PC-3 (cell line): ENCODE measurements at regions not wholly inside any gene's neighbourhood (a gene's known extent, or its start where the extent isn't known, plus 50 kb on each side); places are given as distances from the start of the nearest gene placed in this dataset.

Experiments
- EZH2 ChIP-seq: fragments of 300-600 bp; sonication (generic); IDR thresholded peaks from one replicate; pipeline ENCODE4 v1.6.1; 2017; ENCODE audit warnings: antibody characterized with exemption, mild to moderate bottlenecking, low read length; ENCODE audit not compliant: unreplicated experiment
- TF ChIP-seq, protein P1 (sequence below): fragments of 300-600 bp; sonication (generic); conservative IDR thresholded peaks from 2 replicates; pipeline ENCODE4 v1.5.1; 2017; ENCODE audit warnings: antibody characterized with exemption, low read depth, mild to moderate bottlenecking, low read length

DNA sequence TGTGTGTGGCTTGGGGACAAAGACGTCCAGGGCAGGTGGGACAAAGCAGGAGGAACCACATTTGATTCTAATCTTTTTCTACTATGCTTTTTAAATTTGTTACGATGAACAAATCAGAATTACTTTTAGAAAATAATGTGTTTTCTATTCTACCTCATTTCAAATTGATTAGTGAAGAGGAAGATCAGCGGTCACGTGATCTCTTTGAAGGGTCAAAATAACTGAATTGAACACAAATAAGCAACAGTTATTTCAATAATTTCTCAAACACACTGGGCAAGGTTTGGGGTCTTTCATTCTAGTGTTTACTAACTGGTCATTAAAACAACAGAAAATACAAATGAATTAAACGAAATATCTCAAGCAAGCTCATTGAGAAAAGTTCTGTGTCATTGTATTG, 773.0 kb upstream of the IGFBP3 start:
- TF ChIP-seq, protein P1, sequence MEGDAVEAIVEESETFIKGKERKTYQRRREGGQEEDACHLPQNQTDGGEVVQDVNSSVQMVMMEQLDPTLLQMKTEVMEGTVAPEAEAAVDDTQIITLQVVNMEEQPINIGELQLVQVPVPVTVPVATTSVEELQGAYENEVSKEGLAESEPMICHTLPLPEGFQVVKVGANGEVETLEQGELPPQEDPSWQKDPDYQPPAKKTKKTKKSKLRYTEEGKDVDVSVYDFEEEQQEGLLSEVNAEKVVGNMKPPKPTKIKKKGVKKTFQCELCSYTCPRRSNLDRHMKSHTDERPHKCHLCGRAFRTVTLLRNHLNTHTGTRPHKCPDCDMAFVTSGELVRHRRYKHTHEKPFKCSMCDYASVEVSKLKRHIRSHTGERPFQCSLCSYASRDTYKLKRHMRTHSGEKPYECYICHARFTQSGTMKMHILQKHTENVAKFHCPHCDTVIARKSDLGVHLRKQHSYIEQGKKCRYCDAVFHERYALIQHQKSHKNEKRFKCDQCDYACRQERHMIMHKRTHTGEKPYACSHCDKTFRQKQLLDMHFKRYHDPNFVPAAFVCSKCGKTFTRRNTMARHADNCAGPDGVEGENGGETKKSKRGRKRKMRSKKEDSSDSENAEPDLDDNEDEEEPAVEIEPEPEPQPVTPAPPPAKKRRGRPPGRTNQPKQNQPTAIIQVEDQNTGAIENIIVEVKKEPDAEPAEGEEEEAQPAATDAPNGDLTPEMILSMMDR, result no peak
- TF ChIP-seq EZH2, result no peak
